H9 (cell line): ENCODE measurements at regions not wholly inside any gene's neighbourhood (a gene's known extent, or its start where the extent isn't known, plus 50 kb on each side); places are given as distances from the start of the nearest gene placed in this dataset.

Source experiments
- DNase-seq: peaks from one replicate; pipeline ENCODE4 v3.0.0-alpha.2; 2017
- H2AFZ ChIP-seq: one replicate; pipeline ENCODE4 v1.6.1; 2013; ENCODE audit warnings: mild to moderate bottlenecking, low read length, control low read depth, moderate library complexity
- H2AK5ac ChIP-seq: 2 replicates; pipeline ENCODE4 v1.6.1; 2013; ENCODE audit warnings: low read length, control low read depth, mixed read lengths; ENCODE audit not compliant: insufficient read length
- H2BK120ac ChIP-seq: one replicate; pipeline ENCODE4 v1.6.1; 2013; ENCODE audit warnings: low read depth, mild to moderate bottlenecking, low read length, control low read depth, inconsistent platforms; ENCODE audit not compliant: poor library complexity, severe bottlenecking
- H2BK12ac ChIP-seq: 2 replicates; pipeline ENCODE4 v1.6.1; 2013; ENCODE audit warnings: low read length, control low read depth, mixed read lengths, low read depth; ENCODE audit not compliant: insufficient read length
- H2BK15ac ChIP-seq: 2 replicates; pipeline ENCODE4 v1.6.1; 2013; ENCODE audit warnings: low read depth, low read length, control low read depth
- H2BK20ac ChIP-seq: one replicate; pipeline ENCODE4 v1.6.1; 2013; ENCODE audit warnings: low read depth, mild to moderate bottlenecking, low read length, control low read depth, inconsistent platforms; ENCODE audit not compliant: poor library complexity, severe bottlenecking
- H2BK5ac ChIP-seq: 2 replicates; pipeline ENCODE4 v1.6.1; 2013; ENCODE audit warnings: low read length, control low read depth, mixed read lengths; ENCODE audit not compliant: insufficient read length
- H3K14ac ChIP-seq: 2 replicates; pipeline ENCODE4 v1.6.1; 2013; ENCODE audit warnings: low read length, control low read depth; ENCODE audit not compliant: insufficient read depth
- H3K18ac ChIP-seq: 2 replicates; pipeline ENCODE4 v1.6.1; 2013; ENCODE audit warnings: low read depth, mild to moderate bottlenecking, mixed read lengths, low read length, control low read depth; ENCODE audit not compliant: insufficient read length
- H3K23ac ChIP-seq: 2 replicates; pipeline ENCODE4 v1.6.1; 2013; ENCODE audit warnings: low read length, control low read depth, mixed read lengths, low read depth; ENCODE audit not compliant: insufficient read length
- H3K23me2 ChIP-seq: 2 replicates; pipeline ENCODE4 v1.6.1; 2013; ENCODE audit warnings: low read depth, mild to moderate bottlenecking, mixed read lengths, low read length, control low read depth; ENCODE audit not compliant: insufficient read length, poor library complexity, severe bottlenecking
- H3K27ac ChIP-seq: 2 replicates; pipeline ENCODE4 v1.5.1; 2013; ENCODE audit warnings: low read length, control low read depth, mixed read lengths, low read depth; ENCODE audit not compliant: insufficient read length
- H3K27me3 ChIP-seq: 2 replicates; pipeline ENCODE4 v1.6.1; 2013; ENCODE audit warnings: low read length, control low read depth, inconsistent platforms; ENCODE audit not compliant: insufficient read depth
- H3K4ac ChIP-seq: 2 replicates; pipeline ENCODE4 v1.6.1; 2013; ENCODE audit warnings: low read depth, mild to moderate bottlenecking, control low read depth, inconsistent platforms, low read length, moderate library complexity
- H3K4me1 ChIP-seq: 2 replicates; pipeline ENCODE4 v1.6.1; 2013; ENCODE audit warnings: low read length, control low read depth, inconsistent platforms; ENCODE audit not compliant: insufficient read depth
- H3K4me2 ChIP-seq: 2 replicates; pipeline ENCODE4 v1.6.1; 2013; ENCODE audit warnings: low read length, control low read depth, mixed read lengths; ENCODE audit not compliant: insufficient read length, insufficient read depth
- H3K56ac ChIP-seq: 2 replicates; pipeline ENCODE4 v1.6.1; 2013; ENCODE audit warnings: low read depth, mild to moderate bottlenecking, mixed read lengths, low read length, control low read depth; ENCODE audit not compliant: insufficient read length
- H3K79me1 ChIP-seq: 2 replicates; pipeline ENCODE4 v1.6.1; 2013; ENCODE audit warnings: low read depth, mild to moderate bottlenecking, moderate library complexity, low read length, control low read depth, inconsistent platforms; ENCODE audit not compliant: insufficient read depth, poor library complexity, severe bottlenecking
- H3K79me2 ChIP-seq: 2 replicates; pipeline ENCODE4 v1.6.1; 2013; ENCODE audit warnings: low read length, control low read depth, inconsistent platforms; ENCODE audit not compliant: insufficient read depth
- H3K9ac ChIP-seq: 2 replicates; pipeline ENCODE4 v1.6.1; 2013; ENCODE audit warnings: low read length, control low read depth, mixed read lengths; ENCODE audit not compliant: insufficient read length; ENCODE audit errors: extremely low read depth
- H3K9me3 ChIP-seq: one replicate; pipeline ENCODE4 v1.6.1; 2013; ENCODE audit warnings: low read depth, low read length, inconsistent platforms; ENCODE audit not compliant: control insufficient read depth
- H3T11ph ChIP-seq: one replicate; pipeline ENCODE4 v1.6.1; 2013; ENCODE audit warnings: mild to moderate bottlenecking, low read length, control low read depth, inconsistent platforms
- H4K20me1 ChIP-seq: one replicate; pipeline ENCODE4 v1.6.1; 2013; ENCODE audit not compliant: control insufficient read depth, insufficient read length, insufficient read depth
- H4K5ac ChIP-seq: 2 replicates; pipeline ENCODE4 v1.6.1; 2013; ENCODE audit warnings: low read depth, mild to moderate bottlenecking, mixed read lengths, low read length, control low read depth; ENCODE audit not compliant: insufficient read length
- H4K8ac ChIP-seq: replicated peaks from 2 replicates; pipeline ENCODE4 v1.6.1; 2013; ENCODE audit warnings: low read length, control low read depth, mixed read lengths, low read depth; ENCODE audit not compliant: insufficient read length
- H4K91ac ChIP-seq: 2 replicates; pipeline ENCODE4 v1.6.1; 2013; ENCODE audit warnings: low read depth, mild to moderate bottlenecking, moderate library complexity, mixed read lengths, low read length, control low read depth; ENCODE audit not compliant: insufficient read length
- H3K27ac Mint-ChIP-seq, 3 experiments: 2 replicates in 2 of 3; 3 replicates in 1 of 3; pipeline ENCODE4 v1.8.0; 2020 to 2021; ENCODE audit warnings: mixed read lengths in 3 of 3, mild to moderate bottlenecking in 1 of 3, moderate library complexity in 1 of 3
- H3K27me3 Mint-ChIP-seq: 2 replicates; pipeline ENCODE4 v1.8.0; 2021; ENCODE audit warnings: low read depth, mild to moderate bottlenecking, moderate library complexity, mixed read lengths
- H3K36me3 Mint-ChIP-seq, 3 experiments: 2 replicates in 2 of 3; 3 replicates in 1 of 3; pipeline ENCODE4 v1.8.0; 2020 to 2021; ENCODE audit warnings: low read depth in 3 of 3, mixed read lengths in 3 of 3; ENCODE audit not compliant: insufficient read depth in 1 of 3
- H3K4me1 Mint-ChIP-seq, 2 experiments: 2 replicates each; pipeline ENCODE4 v1.8.0; 2020; ENCODE audit warnings: mixed read lengths in 2 of 2
- H3K4me3 Mint-ChIP-seq, 2 experiments: 2 replicates in 1 of 2; 3 replicates in 1 of 2; pipeline ENCODE4 v1.8.0; 2020 to 2021; ENCODE audit warnings: mild to moderate bottlenecking in 2 of 2, mixed read lengths in 2 of 2, moderate library complexity in 1 of 2
- H3K9me3 Mint-ChIP-seq, 2 experiments: 2 replicates in 1 of 2; 3 replicates in 1 of 2; pipeline ENCODE4 v1.8.0; 2020; ENCODE audit warnings: mild to moderate bottlenecking in 2 of 2, mixed read lengths in 2 of 2, moderate library complexity in 1 of 2
- CTCF ChIP-seq: fragments of 200-600 bp; sonication (generic); conservative IDR thresholded peaks from 3 replicates; pipeline ENCODE4 v1.8.0; 2021; ENCODE audit warnings: antibody characterized with exemption, mild to moderate bottlenecking
- WGBS: extraction: QIAGEN DNeasy Blood & Tissue Kit; methylation state at CpG from one replicate; pipeline ENCODE4 v1.1.7; 2013; ENCODE audit warnings: missing lambda C conversion rate, low lambda C conversion rate, mixed read lengths; ENCODE audit not compliant: insufficient read length; ENCODE audit errors: extremely low coverage; 5-methylcytosine and 5-hydroxymethylcytosine counted together

GRCh38 chr1:30330644-30331043 lies 392.7 kb downstream of the MATN1 start:
- H3K14ac ChIP-seq: no peak overlapping the region
- no peak for TF ChIP-seq CTCF
- no peak overlapping the region for H3K18ac ChIP-seq
- Mint-ChIP-seq H3K4me1 (peaks cover 12 to 19% of the 10 kb centered on the region in 2 experiments), H3K9me3 (no peaks in the 10 kb centered on the region), H3K4me3 (no peak overlapping the region), H3K36me3 (no peaks in the 10 kb centered on the region), H3K27ac (no peak overlapping the region), H3K27me3 (no peaks in the 10 kb centered on the region)
- WGBS: no CpG with 5 or more reads among the region's 7 CpGs
- H4K20me1 ChIP-seq: no peaks in the 10 kb centered on the region
- no peak overlapping the region for H2BK15ac ChIP-seq
- no peak overlapping the region for H4K5ac ChIP-seq
- no peaks in the 10 kb centered on the region for H3K9me3 ChIP-seq
- no peak overlapping the region for H2BK20ac ChIP-seq
- no peaks in the 10 kb centered on the region for H3K27me3 ChIP-seq
- H3K4me1 ChIP-seq: no peaks in the 10 kb centered on the region
- H3K27ac ChIP-seq: no peak overlapping the region
- no peaks in the 10 kb centered on the region for H3K79me2 ChIP-seq
- H2BK5ac ChIP-seq: no peak overlapping the region
- no peak overlapping the region for H4K91ac ChIP-seq
- DNase-seq: no peak
- H2AFZ ChIP-seq: no peak overlapping the region
- no peaks in the 10 kb centered on the region for H3K79me1 ChIP-seq
- H3K4me2 ChIP-seq: no peak overlapping the region
- no peak overlapping the region for H2AK5ac ChIP-seq
- H3K23me2 ChIP-seq: no peaks in the 10 kb centered on the region
- H3K23ac ChIP-seq: no peak overlapping the region
- H2BK12ac ChIP-seq: no peak overlapping the region
- H3K9ac ChIP-seq: no peak overlapping the region
- no peak overlapping the region for H3K4ac ChIP-seq
- H2BK120ac ChIP-seq: no peak overlapping the region
- H4K8ac ChIP-seq: no peak overlapping the region
- no peak overlapping the region for H3T11ph ChIP-seq
- H3K56ac ChIP-seq: no peak overlapping the region
